Naive thymus-derived CD8-positive, alpha-beta T cell (primary cell): ENCODE measurements at regions not wholly inside any gene's neighbourhood (a gene's known extent, or its start where the extent isn't known, plus 50 kb on each side); places are given as distances from the start of the nearest gene placed in this dataset.

ENCODE experiments used
- ATAC-seq, 2 donors: fragments of 150-1000 bp; cut with Tn5 transposase in 1 of 2; sonication (Bioruptor Pico), chemical (Tn5 transposase) in 1 of 2; 1 replicate in 1 of 2; 2 replicates in 1 of 2; pipeline ENCODE4 v1.10.0; 2021; ENCODE audit warnings: mild to moderate bottlenecking in 2 of 2, moderate library complexity in 2 of 2
- POLR2A ChIA-PET: fragments of 350-600 bp; sonication (Branson Sonifier 250); formaldehyde crosslinking; loops from one replicate; lab custom pipeline; 2021; ENCODE audit warnings: antibody characterized with exemption; lab: Charles Lee
- DNase-seq, 10 donors: peaks; one replicate each; pipeline versions ENCODE4 v3.0.0 to v3.0.0-alpha.2; 2020 to 2022
- H3K27ac Mint-ChIP-seq, 10 donors: one replicate each; pipeline ENCODE4 v1.8.0; 2020 to 2022; ENCODE audit warnings: mild to moderate bottlenecking in 10 of 10, mixed read lengths in 10 of 10, moderate library complexity in 4 of 10, inconsistent platforms in 1 of 10
- H3K27me3 Mint-ChIP-seq, 5 donors: one replicate each; pipeline ENCODE4 v1.8.0; 2021 to 2022; ENCODE audit warnings: mixed read lengths in 5 of 5
- H3K36me3 Mint-ChIP-seq, 3 donors: one replicate each; pipeline ENCODE4 v1.8.0; 2020 to 2022; ENCODE audit warnings: mixed read lengths in 3 of 3, mild to moderate bottlenecking in 2 of 3, inconsistent platforms in 1 of 3
- H3K4me1 Mint-ChIP-seq, 4 donors: one replicate each; pipeline ENCODE4 v1.8.0; 2021 to 2022; ENCODE audit warnings: mixed read lengths in 4 of 4
- H3K4me3 Mint-ChIP-seq, 10 donors: one replicate each; pipeline ENCODE4 v1.8.0; 2020 to 2022; ENCODE audit warnings: mild to moderate bottlenecking in 10 of 10, mixed read lengths in 10 of 10, moderate library complexity in 6 of 10, inconsistent platforms in 1 of 10
- H3K9me3 Mint-ChIP-seq, 9 donors: one replicate each; pipeline ENCODE4 v1.8.0; 2020 to 2022; ENCODE audit warnings: mixed read lengths in 9 of 9, mild to moderate bottlenecking in 3 of 9, inconsistent platforms in 1 of 9, moderate library complexity in 1 of 9

DNA sequence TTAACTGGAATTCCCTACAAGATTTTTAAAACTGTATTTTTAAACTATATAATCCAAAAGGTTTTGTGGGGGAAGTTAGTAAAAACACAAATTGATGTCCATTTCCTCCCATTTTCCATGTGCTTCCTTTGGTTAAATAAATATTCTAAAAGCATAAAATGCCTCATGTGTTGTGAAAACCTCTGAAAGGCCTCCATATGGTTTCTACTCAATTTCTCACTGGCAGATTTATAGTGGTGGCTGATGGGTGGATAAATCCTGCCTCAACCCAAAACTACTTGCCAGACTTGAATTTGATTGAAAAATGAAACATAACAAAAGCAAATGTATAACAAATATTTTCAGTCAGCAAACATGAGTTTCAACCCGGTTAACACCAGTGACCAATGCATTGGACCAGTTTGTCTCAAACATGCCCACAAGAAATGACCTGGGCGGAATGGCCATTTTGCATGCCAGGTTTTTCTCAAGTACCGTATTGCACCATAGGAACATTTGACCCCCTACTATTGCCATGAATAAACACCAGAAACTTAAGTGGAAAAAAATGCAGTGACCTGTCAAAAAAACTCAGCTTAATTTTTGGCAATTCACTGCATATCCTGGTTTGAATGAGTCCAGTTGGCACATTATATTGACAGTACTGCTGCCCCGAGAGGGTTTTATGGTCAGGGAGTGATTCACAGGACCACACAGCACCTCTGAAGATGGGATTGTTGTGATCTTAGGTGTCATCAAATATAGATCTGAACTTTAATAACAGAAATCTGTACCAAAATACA is 454.6 kb upstream of the ANKRD30A start:
- no peaks in the 10 kb centered on the region for H3K4me1 Mint-ChIP-seq

DNA sequence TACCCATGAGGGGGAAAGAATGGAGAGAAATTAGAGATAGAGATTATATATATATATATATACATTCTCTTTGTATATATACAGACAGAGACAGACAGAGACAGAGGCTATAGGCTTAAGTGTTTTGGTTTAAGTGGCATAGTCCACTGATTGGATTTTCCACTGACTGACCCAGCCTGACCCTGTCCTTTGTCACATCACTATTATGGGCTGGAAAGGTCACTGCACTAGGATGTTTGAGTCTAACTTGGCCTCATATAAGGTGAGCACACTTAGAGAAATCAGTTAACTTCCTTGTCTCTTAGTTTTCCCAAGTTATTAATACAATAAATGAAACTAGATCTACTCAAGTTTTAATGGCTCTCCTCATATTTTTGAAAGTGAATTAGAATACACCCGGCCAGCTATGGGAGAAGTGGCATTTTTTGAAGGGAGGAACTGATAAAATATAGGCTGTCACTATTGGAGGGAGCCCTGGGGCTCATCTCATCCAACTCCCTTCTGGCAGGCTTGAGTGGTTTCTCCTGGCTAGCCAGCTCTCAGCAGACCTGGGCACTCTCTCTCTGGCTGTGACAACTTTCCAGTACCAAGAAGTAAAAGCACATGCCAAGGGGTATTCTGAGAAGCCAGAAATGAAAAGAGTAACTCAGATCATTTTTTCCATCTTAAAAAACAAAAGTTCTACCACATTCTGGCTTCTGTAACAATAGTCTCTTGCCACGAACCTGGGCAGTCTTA is 455.6 kb upstream of the ANKRD30A start:
- Mint-ChIP-seq H3K27me3 (no peaks in the 10 kb centered on the region), H3K36me3 (no peaks in the 10 kb centered on the region), H3K4me1 (no peaks in the 10 kb centered on the region), H3K4me3 (no peak overlapping the region), H3K27ac (no peak overlapping the region), H3K9me3 (peaks cover 0 to 13% (median 5%) of the 10 kb centered on the region in 9 donors)
- no peak for ATAC-seq
- POLR2A ChIA-PET, result no interaction called here
- no peak for DNase-seq

More for the DNA sequence above, 454.6 kb upstream of the ANKRD30A start:
- H3K36me3 Mint-ChIP-seq, result no peaks in the 10 kb centered on the region
- H3K27me3 Mint-ChIP-seq, result no peaks in the 10 kb centered on the region
- ATAC-seq (no peak), DNase-seq (no peak)
- no peak overlapping the region for H3K4me3 Mint-ChIP-seq
- POLR2A ChIA-PET, result no interaction called here
- no peak overlapping the region for H3K27ac Mint-ChIP-seq
- H3K9me3 Mint-ChIP-seq, result peaks cover 0 to 13% (median 5%) of the 10 kb centered on the region in 9 donors

DNA sequence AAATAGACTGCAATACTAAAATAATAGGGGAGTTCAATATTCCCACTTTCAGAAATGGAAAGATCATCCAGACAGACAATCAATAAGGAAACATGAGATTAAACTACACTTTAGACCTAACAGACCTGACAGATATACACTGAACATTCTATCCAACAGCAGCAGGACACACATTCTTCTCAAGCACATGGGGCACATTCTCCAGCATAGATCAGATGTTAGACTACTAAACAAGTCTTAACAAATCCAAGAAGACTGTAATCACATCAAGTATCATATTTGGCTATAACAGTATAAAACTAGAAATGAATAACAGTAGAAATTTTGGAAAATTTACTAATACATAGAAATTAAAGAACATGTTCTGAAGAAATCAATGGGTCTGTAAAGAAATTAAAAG is 458.9 kb upstream of the ANKRD30A start:
- H3K27me3 Mint-ChIP-seq, result no peaks in the 10 kb centered on the region
- no peak for DNase-seq
- POLR2A ChIA-PET, result no interaction called here

DNA sequence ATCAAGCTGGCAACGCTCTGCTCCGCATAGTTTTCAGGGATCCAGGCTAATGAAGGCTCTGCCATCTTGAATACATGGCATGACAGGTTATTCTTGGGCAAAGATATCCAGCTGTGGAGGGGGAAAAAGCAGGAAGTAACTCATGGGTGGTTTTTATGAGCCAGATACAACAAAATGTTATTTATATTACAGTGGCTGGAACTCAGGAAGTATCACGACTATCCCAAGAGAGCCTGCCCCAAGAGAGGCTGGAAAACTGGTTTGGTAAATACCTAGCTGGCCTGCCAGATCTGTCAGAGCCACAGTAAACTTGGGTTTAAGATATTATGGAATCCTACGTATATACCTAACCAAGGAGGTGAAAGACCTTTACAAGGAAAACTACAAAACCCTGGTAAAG is 462.8 kb upstream of the ANKRD30A start:
- POLR2A ChIA-PET, result no interaction called here
- no peak overlapping the region for H3K27ac Mint-ChIP-seq
- no peaks in the 10 kb centered on the region for H3K36me3 Mint-ChIP-seq
- DNase-seq (no peak), ATAC-seq (no peak)
- no peaks in the 10 kb centered on the region for H3K4me1 Mint-ChIP-seq
- H3K27me3 Mint-ChIP-seq, result no peaks in the 10 kb centered on the region
- H3K9me3 Mint-ChIP-seq, result peaks cover 0 to 15% (median 6%) of the 10 kb centered on the region in 9 donors
- no peak overlapping the region for H3K4me3 Mint-ChIP-seq

More for the DNA sequence above, 458.9 kb upstream of the ANKRD30A start:
- no peak for ATAC-seq
- H3K4me3 Mint-ChIP-seq, result no peak overlapping the region
- H3K4me1 Mint-ChIP-seq, result no peaks in the 10 kb centered on the region
- no peak overlapping the region for H3K27ac Mint-ChIP-seq
- H3K9me3 Mint-ChIP-seq, result peaks cover 0 to 11% (median 6%) of the 10 kb centered on the region in 9 donors
- no peaks in the 10 kb centered on the region for H3K36me3 Mint-ChIP-seq

DNA sequence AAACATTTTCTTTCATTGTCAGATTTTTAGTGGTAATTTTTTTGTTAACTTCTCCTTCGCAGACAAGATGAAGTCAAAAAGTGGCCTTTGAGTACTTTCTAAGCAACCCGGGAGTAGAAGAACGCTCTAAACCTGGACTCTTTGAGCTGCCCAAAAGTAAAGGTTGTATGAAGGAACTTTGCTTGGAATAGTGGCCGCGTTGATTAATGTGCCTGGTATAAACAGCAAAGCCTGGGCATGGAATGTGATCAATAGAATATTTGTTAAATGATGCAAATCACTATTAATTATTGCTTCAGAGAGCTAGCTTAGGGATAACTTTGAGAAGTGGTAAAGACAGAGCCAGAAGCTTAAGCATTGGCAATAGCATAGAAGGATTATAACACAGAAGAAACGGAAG is 475.1 kb upstream of the ANKRD30A start:
- POLR2A ChIA-PET, result no interaction called here
- Mint-ChIP-seq H3K36me3 (peaks cover 0 to 4% (median 0%) of the 10 kb centered on the region in 3 donors), H3K9me3 (peaks cover 0 to 19% (median 4%) of the 10 kb centered on the region in 9 donors), H3K27me3 (no peaks in the 10 kb centered on the region), H3K27ac (no peak overlapping the region), H3K4me3 (no peak overlapping the region), H3K4me1 (no peaks in the 10 kb centered on the region)
- ATAC-seq (no peak), DNase-seq (no peak)

DNA sequence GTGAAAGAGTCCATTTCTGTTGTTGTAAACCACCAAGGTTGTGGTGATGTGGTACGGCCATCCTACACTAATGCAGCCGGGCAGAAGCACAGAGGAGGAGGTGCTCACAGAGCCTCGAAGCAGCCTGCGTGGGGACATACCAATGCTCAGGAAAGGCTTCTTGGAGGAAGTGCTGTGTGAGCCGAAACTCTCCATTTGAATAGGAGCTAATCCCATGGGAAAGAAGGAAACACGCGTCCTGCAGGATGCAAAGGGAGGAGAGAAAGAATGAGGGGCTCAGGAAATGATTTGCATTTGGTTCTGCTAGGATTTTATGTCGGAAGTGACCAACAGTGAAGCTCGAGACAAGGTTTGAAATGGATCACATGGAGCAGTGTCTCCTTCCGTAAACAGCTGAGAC is 477.9 kb upstream of the ANKRD30A start:
- H3K36me3 Mint-ChIP-seq, result no peaks in the 10 kb centered on the region

DNA sequence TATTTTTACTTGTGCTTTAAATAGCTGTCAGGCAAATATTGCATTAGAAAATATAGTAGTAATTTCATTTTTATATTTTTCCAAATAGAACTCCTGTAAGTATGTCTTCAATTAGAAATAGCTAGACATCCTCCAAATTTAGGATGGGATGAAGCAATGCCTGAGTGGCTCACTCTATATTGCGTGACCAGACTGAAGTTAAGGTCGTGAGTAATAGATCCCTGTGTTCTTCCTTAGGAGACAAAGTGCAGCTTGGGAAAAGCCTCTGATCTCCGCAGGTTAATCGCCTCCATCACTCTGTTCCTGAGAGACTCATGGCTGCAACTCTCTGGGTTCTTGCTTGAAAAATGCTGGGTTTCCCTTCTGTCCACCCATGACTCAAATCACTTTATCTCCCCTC is 484.8 kb upstream of the ANKRD30A start:
- Mint-ChIP-seq H3K9me3 (peaks cover 0 to 17% (median 10%) of the 10 kb centered on the region in 9 donors), H3K4me3 (no peak overlapping the region), H3K36me3 (no peaks in the 10 kb centered on the region), H3K4me1 (no peaks in the 10 kb centered on the region), H3K27me3 (no peaks in the 10 kb centered on the region), H3K27ac (no peak overlapping the region)
- DNase-seq, result no peak
- no peak for ATAC-seq
- POLR2A ChIA-PET, result no interaction called here

More for the DNA sequence above, 477.9 kb upstream of the ANKRD30A start:
- POLR2A ChIA-PET, result no interaction called here
- Mint-ChIP-seq H3K4me1 (no peaks in the 10 kb centered on the region), H3K4me3 (no peak overlapping the region), H3K9me3 (peaks cover 0 to 19% (median 3%) of the 10 kb centered on the region in 9 donors), H3K27ac (no peak overlapping the region), H3K27me3 (no peaks in the 10 kb centered on the region)
- DNase-seq (no peak), ATAC-seq (no peak)

DNA sequence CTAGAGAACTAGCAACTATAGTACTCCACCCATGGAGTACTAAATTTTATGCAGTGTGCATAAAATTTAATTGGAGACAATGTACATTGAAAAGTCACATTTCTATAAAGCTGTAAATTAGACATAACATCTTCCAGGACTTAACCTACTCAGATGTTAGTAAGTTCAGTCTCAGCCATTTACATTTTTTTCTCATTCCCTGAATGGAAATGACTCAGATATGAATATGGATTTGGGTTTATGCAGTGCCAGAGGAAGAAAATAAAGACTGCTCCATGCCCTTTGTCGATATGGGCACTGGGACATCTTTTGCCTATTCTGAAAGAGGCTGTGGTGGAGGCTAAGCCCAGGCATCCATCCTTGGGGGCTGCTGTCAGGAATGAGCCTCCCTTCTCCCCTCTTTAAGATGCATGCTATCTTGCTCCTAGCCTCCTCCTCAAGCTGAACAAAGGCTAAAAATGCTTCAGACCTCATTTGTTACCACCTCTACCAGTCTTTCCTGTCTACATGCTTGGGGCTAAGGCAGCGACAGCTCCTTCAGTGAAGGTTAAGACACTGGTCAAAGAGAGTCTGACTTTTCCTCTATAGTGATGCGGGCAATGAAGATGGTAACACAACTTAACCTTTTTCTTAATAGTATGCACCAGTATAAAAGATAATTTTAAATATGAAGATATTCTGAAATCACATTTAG is 486.8 kb upstream of the ANKRD30A start:
- Mint-ChIP-seq H3K27ac (no peak overlapping the region), H3K9me3 (peaks cover 0 to 17% (median 10%) of the 10 kb centered on the region in 9 donors), H3K27me3 (no peaks in the 10 kb centered on the region), H3K36me3 (no peaks in the 10 kb centered on the region), H3K4me3 (no peak overlapping the region), H3K4me1 (no peaks in the 10 kb centered on the region)
- POLR2A ChIA-PET, result no interaction called here
- DNase-seq (no peak), ATAC-seq (no peak)

DNA sequence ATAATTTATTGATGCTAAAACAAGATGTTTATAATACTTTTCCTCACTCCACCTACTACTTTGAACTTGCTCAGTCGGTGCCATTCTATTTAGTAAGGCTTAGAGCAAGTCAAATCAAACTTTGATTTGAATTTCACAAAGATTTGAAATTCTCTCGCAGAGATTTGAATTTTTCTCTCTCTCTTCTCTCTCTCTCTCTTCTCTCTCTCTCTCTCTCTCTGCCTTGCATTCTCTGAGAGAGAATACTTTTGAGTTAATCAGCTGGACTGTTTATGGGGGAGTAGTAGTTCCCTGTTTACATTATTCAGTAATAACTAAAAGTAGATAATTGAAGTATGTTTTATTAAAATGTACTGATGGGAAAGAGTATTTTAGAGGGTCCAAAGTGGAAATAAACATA is 488.5 kb upstream of the ANKRD30A start:
- DNase-seq, result no peak
- ATAC-seq, result no peak
- Mint-ChIP-seq H3K9me3 (peaks cover 0 to 14% (median 11%) of the 10 kb centered on the region in 9 donors), H3K4me3 (no peak overlapping the region), H3K27ac (no peak overlapping the region), H3K36me3 (no peaks in the 10 kb centered on the region), H3K4me1 (no peaks in the 10 kb centered on the region), H3K27me3 (no peaks in the 10 kb centered on the region)
- POLR2A ChIA-PET, result no interaction called here

DNA sequence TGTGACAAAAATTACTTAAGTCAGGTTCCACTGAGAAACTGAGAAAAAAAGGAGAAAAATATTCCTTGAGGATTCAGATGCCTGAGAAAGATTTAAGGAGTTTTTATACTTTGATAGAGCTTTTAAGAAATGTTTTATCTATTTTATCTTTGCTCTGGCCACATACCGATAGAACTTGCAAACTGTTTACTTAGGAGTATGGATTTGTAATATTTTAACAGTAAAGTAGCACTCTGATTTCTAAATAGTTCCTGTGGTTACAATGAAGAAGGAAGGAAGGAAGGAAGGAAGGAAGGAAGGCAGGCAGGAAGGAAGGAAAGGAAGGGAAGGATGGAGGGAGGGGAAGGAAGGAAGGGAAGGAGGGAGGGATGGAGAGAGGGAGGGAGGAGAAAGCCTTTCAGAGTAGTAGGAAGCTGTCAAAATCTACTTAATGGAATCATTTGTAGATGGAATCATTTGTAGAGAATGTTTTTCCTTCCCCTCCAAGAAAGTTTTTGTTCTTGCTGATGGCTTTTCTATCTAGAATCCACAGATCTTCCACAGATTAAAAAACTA is 489.0 kb upstream of the ANKRD30A start:
- no peaks in the 10 kb centered on the region for H3K36me3 Mint-ChIP-seq
- POLR2A ChIA-PET, result no interaction called here
- no peak overlapping the region for H3K27ac Mint-ChIP-seq
- no peaks in the 10 kb centered on the region for H3K27me3 Mint-ChIP-seq
- H3K4me3 Mint-ChIP-seq, result no peak overlapping the region
- DNase-seq, result no peak
- H3K4me1 Mint-ChIP-seq, result no peaks in the 10 kb centered on the region
- H3K9me3 Mint-ChIP-seq, result peaks cover 0 to 16% (median 11%) of the 10 kb centered on the region in 9 donors
- ATAC-seq, result no peak

DNA sequence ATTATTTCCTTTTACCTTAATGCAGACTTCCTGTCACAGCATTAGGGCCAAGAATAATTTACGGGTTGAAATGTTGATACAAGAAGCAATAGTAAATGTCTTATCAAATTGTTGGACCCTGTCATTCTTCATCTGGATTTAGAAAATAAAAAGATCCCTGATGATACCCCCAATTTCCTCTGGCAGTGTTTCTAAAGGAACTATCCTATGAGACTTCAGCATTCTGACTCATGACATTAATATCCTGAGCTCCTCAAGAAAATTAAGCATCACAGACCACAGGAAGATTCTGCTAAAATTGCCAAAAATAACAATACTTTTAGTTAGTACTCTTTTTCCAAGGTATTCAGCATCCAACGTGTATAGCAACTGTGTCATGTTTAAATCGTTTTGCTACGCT is 490.5 kb upstream of the ANKRD30A start:
- Mint-ChIP-seq H3K27me3 (no peaks in the 10 kb centered on the region), H3K36me3 (no peaks in the 10 kb centered on the region), H3K4me3 (no peak overlapping the region), H3K9me3 (peaks cover 0 to 21% (median 10%) of the 10 kb centered on the region in 9 donors), H3K4me1 (no peaks in the 10 kb centered on the region), H3K27ac (no peak overlapping the region)
- no peak for DNase-seq
- POLR2A ChIA-PET, result no interaction called here
- ATAC-seq, result no peak

DNA sequence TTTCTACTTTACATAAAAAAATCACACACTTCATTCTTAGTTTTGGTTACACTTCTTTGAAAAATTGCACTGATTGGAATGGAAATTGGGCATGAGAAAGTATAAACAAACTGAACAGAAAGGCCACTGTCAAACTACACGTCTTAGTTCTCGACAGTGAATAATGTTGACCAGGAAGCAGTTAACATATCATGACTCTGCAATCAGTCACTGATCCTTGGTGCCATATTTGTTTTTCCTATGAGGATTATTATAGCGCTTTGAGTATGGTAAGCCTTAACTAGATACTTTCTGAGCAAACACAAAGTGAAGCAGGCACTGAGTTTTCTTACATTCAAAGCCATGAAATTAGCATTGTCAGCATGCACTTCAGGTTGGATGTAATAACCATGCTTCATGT is 495.1 kb upstream of the ANKRD30A start:
- H3K9me3 Mint-ChIP-seq, result peaks cover 0 to 22% (median 6%) of the 10 kb centered on the region in 9 donors
- no peak for ATAC-seq
- no peaks in the 10 kb centered on the region for H3K36me3 Mint-ChIP-seq
- no peak overlapping the region for H3K27ac Mint-ChIP-seq
- DNase-seq, result no peak
- POLR2A ChIA-PET, result no interaction called here
- no peaks in the 10 kb centered on the region for H3K4me1 Mint-ChIP-seq
- H3K27me3 Mint-ChIP-seq, result no peaks in the 10 kb centered on the region
- no peak overlapping the region for H3K4me3 Mint-ChIP-seq

DNA sequence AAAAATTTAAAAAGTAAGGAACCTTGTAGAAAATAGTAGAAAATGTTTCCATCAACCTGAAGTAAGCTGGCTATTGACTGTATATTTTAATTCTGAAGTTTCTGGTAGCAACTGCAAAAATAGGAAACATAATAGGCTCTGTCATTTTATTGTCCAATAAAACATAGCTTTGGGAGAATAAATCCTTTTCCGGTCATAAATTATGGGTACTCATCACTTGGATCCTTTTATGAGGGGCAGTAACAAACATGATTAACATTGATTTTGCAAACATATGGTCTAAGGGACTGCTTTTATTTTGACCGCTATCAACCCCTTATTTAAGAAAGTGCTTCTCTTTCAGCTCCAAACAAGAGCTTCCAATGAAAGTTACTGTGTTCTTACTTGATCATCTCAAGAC is 495.9 kb upstream of the ANKRD30A start:
- no peak for DNase-seq

More for the DNA sequence above, 495.9 kb upstream of the ANKRD30A start:
- H3K9me3 Mint-ChIP-seq, result peaks cover 0 to 23% (median 7%) of the 10 kb centered on the region in 9 donors
- ATAC-seq, result no peak
- no peak overlapping the region for H3K27ac Mint-ChIP-seq
- POLR2A ChIA-PET, result no interaction called here
- no peaks in the 10 kb centered on the region for H3K4me1 Mint-ChIP-seq
- no peaks in the 10 kb centered on the region for H3K36me3 Mint-ChIP-seq
- H3K27me3 Mint-ChIP-seq, result no peaks in the 10 kb centered on the region
- H3K4me3 Mint-ChIP-seq, result no peak overlapping the region
